ENCODE measurements at regions not wholly inside any gene's neighbourhood (a gene's known extent, or its start where the extent isn't known, plus 50 kb on each side); places are given as distances from the start of the nearest gene placed in this dataset.

DNA sequence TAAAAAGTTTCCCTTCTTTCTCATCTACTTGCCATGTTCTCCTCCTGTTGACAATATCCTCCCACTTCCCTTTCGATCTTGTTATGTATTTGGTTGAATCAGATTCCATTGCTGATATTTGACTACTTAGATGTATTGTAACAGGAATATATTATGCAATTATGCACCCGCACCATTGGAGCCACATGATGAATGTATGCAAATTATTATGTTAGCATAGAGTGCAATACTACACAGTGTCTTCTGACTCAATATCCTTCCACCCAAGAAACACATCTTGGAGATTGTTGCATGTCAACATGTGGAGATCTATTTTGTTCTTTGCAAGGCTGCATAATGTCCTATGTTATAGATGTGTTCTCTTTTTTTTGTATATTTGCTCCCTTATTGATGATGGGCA is 219.2 kb upstream of the RBFOX1 start:
- TF ChIP-seq, protein P1, sequence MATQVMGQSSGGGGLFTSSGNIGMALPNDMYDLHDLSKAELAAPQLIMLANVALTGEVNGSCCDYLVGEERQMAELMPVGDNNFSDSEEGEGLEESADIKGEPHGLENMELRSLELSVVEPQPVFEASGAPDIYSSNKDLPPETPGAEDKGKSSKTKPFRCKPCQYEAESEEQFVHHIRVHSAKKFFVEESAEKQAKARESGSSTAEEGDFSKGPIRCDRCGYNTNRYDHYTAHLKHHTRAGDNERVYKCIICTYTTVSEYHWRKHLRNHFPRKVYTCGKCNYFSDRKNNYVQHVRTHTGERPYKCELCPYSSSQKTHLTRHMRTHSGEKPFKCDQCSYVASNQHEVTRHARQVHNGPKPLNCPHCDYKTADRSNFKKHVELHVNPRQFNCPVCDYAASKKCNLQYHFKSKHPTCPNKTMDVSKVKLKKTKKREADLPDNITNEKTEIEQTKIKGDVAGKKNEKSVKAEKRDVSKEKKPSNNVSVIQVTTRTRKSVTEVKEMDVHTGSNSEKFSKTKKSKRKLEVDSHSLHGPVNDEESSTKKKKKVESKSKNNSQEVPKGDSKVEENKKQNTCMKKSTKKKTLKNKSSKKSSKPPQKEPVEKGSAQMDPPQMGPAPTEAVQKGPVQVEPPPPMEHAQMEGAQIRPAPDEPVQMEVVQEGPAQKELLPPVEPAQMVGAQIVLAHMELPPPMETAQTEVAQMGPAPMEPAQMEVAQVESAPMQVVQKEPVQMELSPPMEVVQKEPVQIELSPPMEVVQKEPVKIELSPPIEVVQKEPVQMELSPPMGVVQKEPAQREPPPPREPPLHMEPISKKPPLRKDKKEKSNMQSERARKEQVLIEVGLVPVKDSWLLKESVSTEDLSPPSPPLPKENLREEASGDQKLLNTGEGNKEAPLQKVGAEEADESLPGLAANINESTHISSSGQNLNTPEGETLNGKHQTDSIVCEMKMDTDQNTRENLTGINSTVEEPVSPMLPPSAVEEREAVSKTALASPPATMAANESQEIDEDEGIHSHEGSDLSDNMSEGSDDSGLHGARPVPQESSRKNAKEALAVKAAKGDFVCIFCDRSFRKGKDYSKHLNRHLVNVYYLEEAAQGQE (IDR thresholded peaks at IDR 0.05; ENCODE audit: insufficient read depth in 1 of 2, low read depth in 2 of 2, low read length in 2 of 2): no peak
- TF ChIP-seq TAF1 (IDR thresholded peaks at IDR 0.05; ENCODE audit: borderline replicate concordance, insufficient read depth, low read length) (no peak), SIN3A (IDR thresholded peaks at IDR 0.05; ENCODE audit: borderline replicate concordance, insufficient read depth, low read length) (no peak), FOXP2 (optimal IDR thresholded peaks at IDR 0.05; ENCODE audit: borderline replicate concordance, extremely low read depth, extremely low read length, insufficient read depth) (no peak), POLR2AphosphoS5 (IDR thresholded peaks at IDR 0.05; ENCODE audit: low read depth, low read length) (no peak)

DNA sequence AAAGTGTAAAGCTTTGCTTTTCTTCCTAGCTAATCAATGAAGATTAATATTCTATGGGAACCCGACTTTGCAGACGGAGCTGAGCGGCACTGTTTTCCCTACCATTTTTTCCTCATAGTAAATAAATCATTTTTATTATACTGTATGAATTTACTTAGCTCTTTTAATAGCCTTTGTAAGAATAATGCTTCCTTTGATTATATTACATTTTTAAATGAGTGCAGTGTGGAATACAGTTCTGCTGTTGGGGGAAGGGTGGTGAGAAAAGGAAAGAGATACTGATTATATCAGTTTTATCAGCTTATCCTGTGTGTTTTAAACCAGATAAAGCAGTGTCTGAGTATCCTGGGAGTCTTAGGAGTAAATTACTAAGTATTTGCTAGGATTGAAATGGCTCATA is 221.4 kb upstream of the RBFOX1 start:
- TF ChIP-seq, protein P1 (IDR thresholded peaks at IDR 0.05; ENCODE audit: insufficient read depth in 1 of 2, low read depth in 2 of 2, low read length in 2 of 2): no peak
- TF ChIP-seq POLR2AphosphoS5 (IDR thresholded peaks at IDR 0.05; ENCODE audit: low read depth, low read length): no peak

DNA sequence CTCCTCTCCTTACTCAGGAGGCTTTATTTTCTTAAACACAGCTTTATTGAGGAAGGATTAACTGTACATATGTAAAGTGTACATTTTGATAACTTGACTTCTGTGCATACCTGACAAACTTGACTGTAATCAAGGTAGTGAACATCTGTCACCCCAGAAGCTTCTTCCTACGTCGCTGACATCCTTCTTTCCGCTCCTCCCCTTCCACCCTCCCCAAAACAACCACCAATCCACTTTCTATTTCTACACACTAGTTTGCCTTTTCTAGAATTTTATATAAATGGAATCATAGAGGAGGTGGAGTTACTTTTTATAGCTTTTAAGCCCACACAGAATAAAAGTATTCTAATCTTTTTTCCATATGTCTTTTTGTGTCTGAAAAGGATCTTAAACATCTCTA is 225.2 kb upstream of the RBFOX1 start:
- TF ChIP-seq FOXP2 (optimal IDR thresholded peaks at IDR 0.05; ENCODE audit: borderline replicate concordance, extremely low read depth, extremely low read length, insufficient read depth) (no peak), SIN3A (IDR thresholded peaks at IDR 0.05; ENCODE audit: borderline replicate concordance, insufficient read depth, low read length) (no peak), TAF1 (IDR thresholded peaks at IDR 0.05; ENCODE audit: borderline replicate concordance, insufficient read depth, low read length) (no peak), POLR2AphosphoS5 (IDR thresholded peaks at IDR 0.05; ENCODE audit: low read depth, low read length) (no peak)
- TF ChIP-seq, protein P1 (IDR thresholded peaks at IDR 0.05; ENCODE audit: insufficient read depth in 1 of 2, low read depth in 2 of 2, low read length in 2 of 2): no peak

DNA sequence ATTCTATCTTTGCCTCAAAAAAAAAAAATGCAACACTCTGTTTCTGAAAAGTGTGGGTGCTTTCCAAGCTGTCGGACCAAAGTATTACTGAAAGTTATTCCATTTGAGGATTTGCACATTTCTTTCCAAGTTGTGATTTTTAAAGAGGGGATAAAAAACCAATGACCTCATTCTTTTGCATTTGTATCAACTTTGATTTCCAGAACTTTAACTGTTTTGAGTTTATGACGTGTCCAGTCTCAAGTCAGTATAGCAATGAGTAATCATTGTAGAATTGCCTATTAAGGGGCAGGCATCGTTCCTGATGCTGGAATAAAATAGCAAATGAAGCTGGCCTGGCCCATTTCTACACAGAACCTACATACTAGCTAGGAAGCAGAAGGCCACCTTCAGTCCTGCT is 229.6 kb upstream of the RBFOX1 start:
- TF ChIP-seq POLR2AphosphoS5 (IDR thresholded peaks at IDR 0.05; ENCODE audit: low read depth, low read length) (no peak), FOXP2 (optimal IDR thresholded peaks at IDR 0.05; ENCODE audit: borderline replicate concordance, extremely low read depth, extremely low read length, insufficient read depth) (no peak), SIN3A (IDR thresholded peaks at IDR 0.05; ENCODE audit: borderline replicate concordance, insufficient read depth, low read length) (no peak), TAF1 (IDR thresholded peaks at IDR 0.05; ENCODE audit: borderline replicate concordance, insufficient read depth, low read length) (no peak)
- TF ChIP-seq, protein P1 (IDR thresholded peaks at IDR 0.05; ENCODE audit: insufficient read depth in 1 of 2, low read depth in 2 of 2, low read length in 2 of 2): no peak

DNA sequence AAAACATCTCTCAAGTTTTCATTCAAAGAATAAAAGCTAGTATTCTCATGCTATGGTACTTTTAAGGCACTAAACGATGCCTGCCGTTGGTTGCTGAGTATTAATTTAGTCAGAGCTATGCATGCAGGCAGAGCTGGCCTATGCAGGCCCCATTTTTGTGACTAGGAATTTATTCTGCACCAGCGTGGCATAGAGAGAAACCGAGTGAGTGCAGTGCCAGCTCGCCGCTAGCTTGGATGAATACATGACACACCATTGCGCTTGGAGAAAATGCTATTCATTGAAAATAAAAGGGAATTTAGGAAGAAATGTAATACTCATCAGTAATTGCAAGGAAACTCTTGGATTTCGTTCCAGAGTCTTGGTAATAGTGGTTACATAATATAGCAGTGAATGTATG is 231.6 kb upstream of the RBFOX1 start:
- TF ChIP-seq, protein P1 (IDR thresholded peaks at IDR 0.05; ENCODE audit: insufficient read depth in 1 of 2, low read depth in 2 of 2, low read length in 2 of 2): no peak
- no peak for TF ChIP-seq POLR2AphosphoS5 (IDR thresholded peaks at IDR 0.05; ENCODE audit: low read depth, low read length)
